ENCODE measurements at regions not wholly inside any gene's neighbourhood (a gene's known extent, or its start where the extent isn't known, plus 50 kb on each side); places are given as distances from the start of the nearest gene placed in this dataset.

DNA sequence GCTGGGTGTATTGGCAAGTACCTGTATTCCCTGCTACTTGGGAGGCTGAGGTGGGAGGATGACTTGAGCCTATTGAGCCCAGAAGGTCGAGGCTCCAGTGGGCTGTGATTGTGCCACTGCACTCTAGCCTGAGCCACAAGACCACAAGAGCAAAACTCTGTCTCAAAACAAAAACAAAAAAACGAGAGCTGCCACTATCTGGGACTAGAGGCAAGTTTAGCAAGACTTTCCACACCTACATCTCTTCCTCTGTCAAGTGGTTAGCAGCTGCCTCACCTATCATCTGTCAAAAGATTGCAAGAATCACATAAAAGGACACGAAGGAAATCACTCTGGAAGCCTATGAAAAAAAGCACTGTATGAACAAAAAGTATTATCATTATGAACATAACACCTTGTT is 55.2 kb upstream of the RIOK3 start:
- no peak for TF ChIP-seq PATZ1 (CRISPR knock-in tag; IDR thresholded peaks at IDR 0.05; ENCODE audit: borderline replicate concordance)
- no peak for ATAC-seq

- TF ChIP-seq GLIS3 (CRISPR knock-in tag; IDR thresholded peaks at IDR 0.05): no peak
- TF ChIP-seq, protein P1, sequence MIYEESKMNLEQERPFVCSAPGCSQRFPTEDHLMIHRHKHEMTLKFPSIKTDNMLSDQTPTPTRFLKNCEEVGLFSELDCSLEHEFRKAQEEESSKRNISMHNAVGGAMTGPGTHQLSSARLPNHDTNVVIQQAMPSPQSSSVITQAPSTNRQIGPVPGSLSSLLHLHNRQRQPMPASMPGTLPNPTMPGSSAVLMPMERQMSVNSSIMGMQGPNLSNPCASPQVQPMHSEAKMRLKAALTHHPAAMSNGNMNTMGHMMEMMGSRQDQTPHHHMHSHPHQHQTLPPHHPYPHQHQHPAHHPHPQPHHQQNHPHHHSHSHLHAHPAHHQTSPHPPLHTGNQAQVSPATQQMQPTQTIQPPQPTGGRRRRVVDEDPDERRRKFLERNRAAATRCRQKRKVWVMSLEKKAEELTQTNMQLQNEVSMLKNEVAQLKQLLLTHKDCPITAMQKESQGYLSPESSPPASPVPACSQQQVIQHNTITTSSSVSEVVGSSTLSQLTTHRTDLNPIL (CRISPR knock-in tag; IDR thresholded peaks at IDR 0.05; ENCODE audit: low read depth): no peak
- TF ChIP-seq POU6F1 (CRISPR knock-in tag; IDR thresholded peaks at IDR 0.05; ENCODE audit: borderline replicate concordance, low read depth): no peak
- TF ChIP-seq ZC3H10 (CRISPR knock-in tag; IDR thresholded peaks at IDR 0.05): no peak
- no peak for TF ChIP-seq ZNF8 (CRISPR knock-in tag; IDR thresholded peaks at IDR 0.05)
- no peak for TF ChIP-seq ARNTL (CRISPR knock-in tag; IDR thresholded peaks at IDR 0.05; ENCODE audit: borderline replicate concordance, low read depth)
- TF ChIP-seq BACH2 (CRISPR knock-in tag; IDR thresholded peaks at IDR 0.05; ENCODE audit: borderline replicate concordance): no peak
- no peak for TF ChIP-seq TOX (CRISPR knock-in tag; IDR thresholded peaks at IDR 0.05; ENCODE audit: borderline replicate concordance)
- TF ChIP-seq PATZ1 (CRISPR knock-in tag; IDR thresholded peaks at IDR 0.05; ENCODE audit: borderline replicate concordance): no peak
- TF ChIP-seq, protein P2, sequence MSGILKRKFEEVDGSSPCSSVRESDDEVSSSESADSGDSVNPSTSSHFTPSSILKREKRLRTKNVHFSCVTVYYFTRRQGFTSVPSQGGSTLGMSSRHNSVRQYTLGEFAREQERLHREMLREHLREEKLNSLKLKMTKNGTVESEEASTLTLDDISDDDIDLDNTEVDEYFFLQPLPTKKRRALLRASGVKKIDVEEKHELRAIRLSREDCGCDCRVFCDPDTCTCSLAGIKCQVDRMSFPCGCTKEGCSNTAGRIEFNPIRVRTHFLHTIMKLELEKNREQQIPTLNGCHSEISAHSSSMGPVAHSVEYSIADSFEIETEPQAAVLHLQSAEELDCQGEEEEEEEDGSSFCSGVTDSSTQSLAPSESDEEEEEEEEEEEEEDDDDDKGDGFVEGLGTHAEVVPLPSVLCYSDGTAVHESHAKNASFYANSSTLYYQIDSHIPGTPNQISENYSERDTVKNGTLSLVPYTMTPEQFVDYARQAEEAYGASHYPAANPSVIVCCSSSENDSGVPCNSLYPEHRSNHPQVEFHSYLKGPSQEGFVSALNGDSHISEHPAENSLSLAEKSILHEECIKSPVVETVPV (CRISPR knock-in tag; IDR thresholded peaks at IDR 0.05): no peak
- no peak for TF ChIP-seq ESRRG (CRISPR knock-in tag; IDR thresholded peaks at IDR 0.05)
- TF ChIP-seq SNAI2 (CRISPR knock-in tag; IDR thresholded peaks at IDR 0.05): no peak
- no peak for TF ChIP-seq ZFP3 (CRISPR knock-in tag; IDR thresholded peaks at IDR 0.05)
- TF ChIP-seq, protein P3, sequence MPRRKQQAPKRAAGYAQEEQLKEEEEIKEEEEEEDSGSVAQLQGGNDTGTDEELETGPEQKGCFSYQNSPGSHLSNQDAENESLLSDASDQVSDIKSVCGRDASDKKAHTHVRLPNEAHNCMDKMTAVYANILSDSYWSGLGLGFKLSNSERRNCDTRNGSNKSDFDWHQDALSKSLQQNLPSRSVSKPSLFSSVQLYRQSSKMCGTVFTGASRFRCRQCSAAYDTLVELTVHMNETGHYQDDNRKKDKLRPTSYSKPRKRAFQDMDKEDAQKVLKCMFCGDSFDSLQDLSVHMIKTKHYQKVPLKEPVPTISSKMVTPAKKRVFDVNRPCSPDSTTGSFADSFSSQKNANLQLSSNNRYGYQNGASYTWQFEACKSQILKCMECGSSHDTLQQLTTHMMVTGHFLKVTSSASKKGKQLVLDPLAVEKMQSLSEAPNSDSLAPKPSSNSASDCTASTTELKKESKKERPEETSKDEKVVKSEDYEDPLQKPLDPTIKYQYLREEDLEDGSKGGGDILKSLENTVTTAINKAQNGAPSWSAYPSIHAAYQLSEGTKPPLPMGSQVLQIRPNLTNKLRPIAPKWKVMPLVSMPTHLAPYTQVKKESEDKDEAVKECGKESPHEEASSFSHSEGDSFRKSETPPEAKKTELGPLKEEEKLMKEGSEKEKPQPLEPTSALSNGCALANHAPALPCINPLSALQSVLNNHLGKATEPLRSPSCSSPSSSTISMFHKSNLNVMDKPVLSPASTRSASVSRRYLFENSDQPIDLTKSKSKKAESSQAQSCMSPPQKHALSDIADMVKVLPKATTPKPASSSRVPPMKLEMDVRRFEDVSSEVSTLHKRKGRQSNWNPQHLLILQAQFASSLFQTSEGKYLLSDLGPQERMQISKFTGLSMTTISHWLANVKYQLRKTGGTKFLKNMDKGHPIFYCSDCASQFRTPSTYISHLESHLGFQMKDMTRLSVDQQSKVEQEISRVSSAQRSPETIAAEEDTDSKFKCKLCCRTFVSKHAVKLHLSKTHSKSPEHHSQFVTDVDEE (CRISPR knock-in tag; IDR thresholded peaks at IDR 0.05): no peak
- no peak for TF ChIP-seq CSDC2 (CRISPR knock-in tag; IDR thresholded peaks at IDR 0.05)
- no peak for TF ChIP-seq ZNF70 (CRISPR knock-in tag; IDR thresholded peaks at IDR 0.05)
- TF ChIP-seq OSR1 (CRISPR knock-in tag; IDR thresholded peaks at IDR 0.05): no peak
- no peak for TF ChIP-seq TCF4 (CRISPR knock-in tag; IDR thresholded peaks at IDR 0.05; ENCODE audit: borderline replicate concordance)
- TF ChIP-seq ZNF565 (CRISPR knock-in tag; conservative IDR thresholded peaks at IDR 0.05; ENCODE audit: low read depth): no peak
- TF ChIP-seq ISL1 (CRISPR knock-in tag; IDR thresholded peaks at IDR 0.05): no peak
- ATAC-seq: no peak
Measured at GRCh38 chr18:23398401-23398800, 54.7 kb upstream of the RIOK3 start.

GRCh38 chr18:23399067-23399466 is 54.0 kb upstream of the RIOK3 start:
- ATAC-seq: no peak
- no peak for TF ChIP-seq ISL1 (CRISPR knock-in tag; IDR thresholded peaks at IDR 0.05)
- TF ChIP-seq RARB (CRISPR knock-in tag; IDR thresholded peaks at IDR 0.05): no peak
- TF ChIP-seq, protein P3 (CRISPR knock-in tag; IDR thresholded peaks at IDR 0.05): no peak
- no peak for TF ChIP-seq TCF4 (CRISPR knock-in tag; IDR thresholded peaks at IDR 0.05; ENCODE audit: borderline replicate concordance)
- TF ChIP-seq POU6F1 (CRISPR knock-in tag; IDR thresholded peaks at IDR 0.05; ENCODE audit: borderline replicate concordance, low read depth): no peak
- TF ChIP-seq ZFP30 (CRISPR knock-in tag; IDR thresholded peaks at IDR 0.05): no peak
- no peak for TF ChIP-seq ZNF565 (CRISPR knock-in tag; conservative IDR thresholded peaks at IDR 0.05; ENCODE audit: low read depth)
- no peak for TF ChIP-seq TOX (CRISPR knock-in tag; IDR thresholded peaks at IDR 0.05; ENCODE audit: borderline replicate concordance)
- TF ChIP-seq ZC3H10 (CRISPR knock-in tag; IDR thresholded peaks at IDR 0.05): no peak
- no peak for TF ChIP-seq CSDC2 (CRISPR knock-in tag; IDR thresholded peaks at IDR 0.05)
